HG03460 (cell line): ENCODE measurements at regions not wholly inside any gene's neighbourhood (a gene's known extent, or its start where the extent isn't known, plus 50 kb on each side); places are given as distances from the start of the nearest gene placed in this dataset.

Experiments
- ATAC-seq: cut with Tn5 transposase; IDR thresholded peaks from one replicate; pipeline ENCODE4 v1.9.1; 2021; ENCODE audit not compliant: unreplicated experiment

GRCh38 chr5:174850565-174851169 is 126.3 kb downstream of the MSX2 start:
- no peak for ATAC-seq

DNA sequence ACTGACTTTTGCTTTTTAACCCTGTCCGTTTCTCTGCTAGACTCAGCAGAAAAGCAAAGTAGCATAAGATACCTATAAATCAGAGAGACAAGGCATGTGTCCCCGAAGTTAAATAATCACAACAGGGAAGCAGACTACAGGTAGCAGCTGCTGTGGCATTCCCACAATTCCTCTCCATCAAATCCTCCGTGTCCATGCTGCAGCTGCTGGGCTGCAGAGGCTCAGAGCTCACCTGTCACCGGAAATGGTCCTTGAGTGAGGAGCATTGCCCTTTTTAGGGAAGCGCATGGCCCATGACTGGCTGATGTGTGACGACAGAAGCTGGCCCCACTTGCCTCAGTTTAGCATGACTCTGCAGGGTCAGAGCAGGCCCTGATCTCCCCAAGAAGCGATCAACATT is 125.0 kb downstream of the MSX2 start:
- ATAC-seq, result no peak

DNA sequence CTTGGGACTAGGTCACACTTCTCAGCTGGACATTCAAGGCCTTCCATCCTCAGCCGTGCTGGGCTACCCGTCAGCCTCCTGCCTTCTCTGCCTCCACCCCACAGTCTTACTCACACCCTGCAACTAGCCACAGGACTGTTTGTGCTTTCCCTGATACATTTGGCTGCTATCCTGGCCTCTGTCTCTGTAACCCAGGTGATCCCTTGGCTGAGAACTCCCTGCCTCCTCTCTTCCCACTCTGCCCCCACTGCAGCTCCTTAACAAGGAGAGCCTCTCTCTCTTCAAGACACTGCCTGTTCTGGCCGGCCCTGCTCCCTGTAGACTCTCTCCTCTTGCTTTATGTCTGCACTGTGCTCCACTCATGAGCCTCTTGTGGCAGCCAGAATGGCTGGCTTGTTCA is 120.6 kb downstream of the MSX2 start:
- no peak for ATAC-seq

DNA sequence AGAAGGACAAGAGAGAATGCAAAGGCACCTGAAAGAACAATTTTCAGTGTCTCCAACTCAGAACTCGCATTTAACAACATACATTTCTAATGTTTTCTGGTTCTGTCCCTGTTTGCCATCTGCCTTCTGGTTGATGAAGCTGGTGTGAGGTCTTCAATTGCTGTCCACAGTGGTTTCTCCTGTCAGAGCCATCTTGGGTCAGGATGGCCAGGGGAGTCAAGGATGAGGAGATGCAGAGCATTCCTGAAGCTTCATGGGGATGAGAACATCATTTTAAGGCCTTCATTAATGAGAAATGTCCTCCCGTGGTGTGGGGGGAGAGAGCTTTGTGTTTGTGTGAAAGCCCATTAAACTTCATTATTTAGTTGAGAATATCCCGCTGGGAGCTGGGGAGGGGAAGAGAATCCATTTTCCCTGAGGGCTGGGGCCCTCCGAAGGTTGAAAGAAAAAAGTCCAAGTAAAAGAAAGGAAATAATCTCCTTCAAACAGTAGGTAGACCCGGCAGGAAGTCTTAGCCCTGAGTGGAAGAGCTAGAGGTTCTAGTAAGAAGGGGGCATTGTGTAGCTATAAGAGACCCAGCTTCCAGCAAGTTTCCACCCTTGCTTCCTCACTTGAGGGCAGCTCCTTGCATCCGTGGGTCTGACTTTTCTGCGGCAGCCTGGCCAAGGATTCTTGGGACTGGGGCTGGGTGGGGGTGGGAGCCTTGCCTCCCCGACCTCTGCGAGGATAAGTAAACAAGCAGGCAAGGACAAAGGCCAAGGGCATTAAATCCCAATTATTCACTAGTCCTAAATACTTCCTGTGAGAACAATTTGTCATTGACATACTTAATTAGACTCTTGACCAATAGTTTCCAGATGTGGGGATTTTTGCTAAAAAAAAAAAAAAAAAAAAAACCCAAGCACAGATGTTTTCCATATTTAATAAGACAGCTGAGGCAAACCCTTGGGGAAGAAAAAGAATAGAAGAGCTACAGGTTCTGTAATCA is 119.2 kb downstream of the MSX2 start:
- ATAC-seq, result no peak

DNA sequence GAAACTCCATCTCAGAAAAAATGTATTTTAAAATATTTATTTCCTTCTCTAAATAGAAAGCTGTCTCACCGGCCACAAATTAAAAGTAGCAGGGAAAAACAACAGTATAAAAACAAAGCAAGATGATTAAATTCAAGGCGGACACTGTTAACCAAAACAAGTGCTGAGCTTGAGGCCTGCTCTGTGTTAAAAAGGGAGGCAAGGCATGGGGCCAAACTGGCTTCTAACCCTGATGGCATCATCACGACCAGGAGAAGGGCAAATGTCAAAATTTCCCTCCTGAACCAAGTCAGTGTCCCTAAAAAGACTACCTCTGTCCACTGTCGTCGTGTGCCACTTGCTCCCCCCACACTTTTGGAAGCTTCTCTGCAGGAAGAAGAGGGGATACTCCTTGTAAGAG is 116.1 kb downstream of the MSX2 start:
- ATAC-seq, result no peak

DNA sequence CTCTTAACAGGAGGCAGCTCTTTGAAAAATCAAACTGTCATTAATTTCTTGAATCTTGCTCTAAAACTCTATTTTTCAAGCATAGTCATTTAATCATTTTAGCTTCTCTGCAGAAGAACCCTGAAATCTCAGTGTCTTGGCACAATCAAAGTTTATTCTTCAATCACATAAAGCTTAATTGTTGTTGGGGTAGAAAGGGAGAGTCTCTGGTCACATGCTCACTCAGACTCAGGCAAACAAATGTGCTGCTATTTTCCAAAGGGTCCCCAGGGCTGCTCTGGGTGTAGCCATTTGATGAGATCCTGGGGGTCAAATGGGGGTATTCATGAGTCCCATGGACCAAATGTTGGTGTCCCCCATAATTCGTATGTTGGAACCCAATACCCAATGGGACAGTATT is 114.8 kb downstream of the MSX2 start:
- no peak for ATAC-seq

- no peak for ATAC-seq
Measured at GRCh38 chr5:174837919-174838902, 113.8 kb downstream of the MSX2 start.

GRCh38 chr5:174834081-174834480 is 109.7 kb downstream of the MSX2 start:
- no peak for ATAC-seq

DNA sequence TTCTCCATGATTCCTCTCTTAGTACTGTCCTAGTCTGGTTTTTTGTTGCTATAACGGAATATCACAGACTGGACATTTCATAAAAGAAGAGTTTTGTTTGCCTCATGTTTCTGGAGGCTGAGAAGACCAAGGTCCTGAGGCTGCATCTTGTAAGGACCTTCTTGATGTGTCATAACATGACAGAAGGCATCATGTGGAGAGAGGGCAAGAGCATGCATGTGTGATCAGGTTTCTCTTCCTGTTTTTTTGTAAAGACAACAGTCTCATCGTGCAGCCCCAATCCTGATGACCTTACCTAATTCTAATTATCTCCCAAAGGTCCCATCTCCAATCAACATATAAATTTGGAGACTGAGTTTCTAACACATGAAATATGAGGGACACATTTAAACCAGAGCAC is 108.4 kb downstream of the MSX2 start:
- no peak for ATAC-seq

GRCh38 chr5:174832025-174832424 is 107.6 kb downstream of the MSX2 start:
- no peak for ATAC-seq

GRCh38 chr5:174831031-174831660 is 106.8 kb downstream of the MSX2 start:
- ATAC-seq, result no peak

- no peak for ATAC-seq
Measured at GRCh38 chr5:174829511-174829864, 105.1 kb downstream of the MSX2 start.

DNA sequence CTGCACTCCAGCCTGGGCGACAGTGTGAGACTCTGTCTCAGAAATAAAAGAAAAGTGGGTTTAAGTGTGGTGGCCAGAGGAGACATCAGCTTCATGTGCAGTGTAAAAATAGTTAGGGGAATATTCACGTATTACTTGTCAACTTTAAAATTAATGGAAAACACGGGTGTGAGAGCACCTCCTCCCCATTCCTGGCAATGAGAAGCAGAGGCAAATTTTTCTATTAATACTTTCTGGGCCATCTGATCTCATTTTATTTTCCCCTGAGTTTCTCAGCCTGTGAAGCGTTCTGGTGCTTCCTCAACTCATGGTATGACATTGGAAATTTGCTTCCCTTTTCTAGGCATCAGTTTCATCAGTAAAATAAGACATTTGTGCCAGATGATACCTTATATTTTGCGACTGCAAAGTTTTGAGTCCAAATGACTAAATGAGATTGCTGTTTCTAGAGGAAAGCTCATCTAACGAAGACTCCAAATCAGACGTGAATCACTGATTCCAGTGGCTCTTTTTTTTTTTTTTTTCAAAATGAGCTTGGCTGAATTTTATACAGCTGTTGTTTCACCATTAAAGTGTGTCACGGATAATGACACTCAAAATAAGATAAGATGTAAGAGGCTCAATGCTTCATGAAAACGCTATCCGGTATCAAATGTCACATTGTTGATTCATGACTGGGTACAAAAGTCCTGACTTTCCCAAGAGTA is 104.6 kb downstream of the MSX2 start:
- ATAC-seq, result no peak

DNA sequence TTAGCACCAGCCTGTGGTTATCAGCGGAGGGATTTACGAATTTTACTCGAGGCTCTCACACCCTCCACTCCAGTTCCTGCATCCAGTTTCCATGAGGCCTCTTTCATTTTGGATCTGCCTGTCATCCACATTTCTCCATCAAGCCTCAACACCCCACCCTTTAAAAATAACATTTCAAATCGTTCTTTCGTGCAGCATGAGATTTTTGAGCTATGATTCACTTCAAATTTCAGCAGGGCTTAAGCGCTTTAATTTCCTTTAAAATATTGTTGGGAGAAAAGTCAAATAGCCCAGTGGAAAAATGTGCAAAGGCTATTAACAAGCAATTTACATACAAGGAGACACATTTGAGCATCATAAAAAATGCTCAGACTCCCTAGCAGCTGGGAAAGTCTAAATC is 103.2 kb downstream of the MSX2 start:
- ATAC-seq, result no peak

DNA sequence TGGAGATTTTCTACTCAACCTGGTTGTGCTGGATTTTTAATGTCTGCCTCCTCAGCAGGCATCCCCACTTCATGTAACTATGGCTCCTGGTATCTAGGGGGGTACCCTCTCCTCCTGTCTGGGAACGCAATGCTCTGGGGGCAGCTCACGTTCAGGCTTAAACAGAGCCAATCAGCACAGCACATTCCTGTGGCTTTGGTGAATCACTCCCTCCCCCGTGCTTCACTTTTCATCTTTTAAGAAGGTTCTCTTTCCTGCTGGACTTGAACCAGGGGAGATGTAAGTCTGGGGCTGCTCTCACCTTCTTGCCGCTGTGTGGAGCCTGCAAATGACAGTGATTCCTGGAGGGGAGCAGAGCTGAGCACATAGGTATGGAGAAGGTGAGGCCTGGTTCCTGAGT is 101.2 kb downstream of the MSX2 start:
- ATAC-seq, result no peak

- ATAC-seq, result no peak
Measured at GRCh38 chr5:174818430-174818829, 94.0 kb downstream of the MSX2 start.

- no peak for ATAC-seq
Measured at GRCh38 chr5:174817610-174818009, 93.2 kb downstream of the MSX2 start.

DNA sequence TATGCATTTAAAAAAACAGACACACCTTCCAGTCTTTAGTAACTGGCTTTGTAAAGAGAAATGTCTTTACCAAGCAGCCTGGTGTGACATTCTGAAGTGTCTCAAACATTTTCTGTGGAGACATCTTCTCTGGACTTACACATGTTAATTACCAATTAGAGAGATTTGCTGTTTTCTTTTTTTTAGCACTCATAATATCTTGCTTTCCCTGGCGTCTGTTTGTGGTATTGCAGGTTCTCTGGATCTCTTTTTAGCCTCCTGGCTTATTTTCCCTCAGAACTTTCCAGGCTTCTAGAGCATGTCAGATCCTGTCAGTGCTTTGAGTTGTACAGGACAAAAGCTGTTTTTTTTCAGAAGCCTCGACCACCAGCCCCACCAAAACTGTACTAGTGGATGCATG is 92.5 kb downstream of the MSX2 start:
- no peak for ATAC-seq

GRCh38 chr5:174811438-174811837 is 87.1 kb downstream of the MSX2 start:
- ATAC-seq, result no peak

DNA sequence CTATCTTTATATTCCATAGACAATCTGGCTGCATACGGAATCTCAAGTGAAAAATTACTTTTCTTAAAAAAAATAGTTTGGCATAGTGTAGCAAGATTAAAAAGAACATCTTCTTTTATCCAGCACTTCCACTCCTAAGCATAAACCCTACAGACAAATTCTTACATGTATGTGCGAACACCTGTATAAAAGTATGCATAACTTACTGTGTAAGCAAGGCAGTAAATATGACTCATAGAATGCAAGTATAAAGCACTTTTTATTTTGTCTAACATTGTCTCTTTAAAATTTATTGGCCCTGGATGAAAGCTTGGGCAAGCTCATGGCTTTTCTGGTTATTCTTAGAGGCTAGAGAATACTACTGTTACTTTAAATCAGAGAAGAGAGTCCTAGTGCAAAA is 86.4 kb downstream of the MSX2 start:
- ATAC-seq, result no peak
